Forelimb muscle (tissue), 1 donor: ENCODE measurements at regions not wholly inside any gene's neighbourhood (a gene's known extent, or its start where the extent isn't known, plus 50 kb on each side); places are given as distances from the start of the nearest gene placed in this dataset.

ENCODE experiments used
- DNase-seq: peaks from one replicate; pipeline ENCODE4 v3.0.0-alpha.2; 2013; ENCODE audit warnings: low read depth

DNA sequence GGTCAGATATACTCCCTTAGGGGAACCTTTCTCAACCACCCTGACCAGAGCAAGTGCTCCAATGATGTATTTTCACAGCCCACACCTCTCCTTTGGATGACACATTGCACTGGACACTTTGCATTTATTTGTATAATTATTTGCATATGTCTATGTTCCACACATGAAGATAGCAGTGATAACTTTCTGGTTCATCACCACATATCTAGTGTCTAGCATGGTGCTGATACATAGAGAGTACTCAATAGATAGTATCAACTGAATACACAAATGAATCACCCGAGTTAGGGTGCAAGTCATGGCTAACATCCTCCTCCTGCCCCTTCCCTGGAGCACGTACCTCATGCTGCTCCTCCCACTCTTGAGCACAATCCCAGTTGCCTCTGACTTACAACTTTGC is 617.6 kb downstream of the EBF1 start:
- no peak for DNase-seq

DNA sequence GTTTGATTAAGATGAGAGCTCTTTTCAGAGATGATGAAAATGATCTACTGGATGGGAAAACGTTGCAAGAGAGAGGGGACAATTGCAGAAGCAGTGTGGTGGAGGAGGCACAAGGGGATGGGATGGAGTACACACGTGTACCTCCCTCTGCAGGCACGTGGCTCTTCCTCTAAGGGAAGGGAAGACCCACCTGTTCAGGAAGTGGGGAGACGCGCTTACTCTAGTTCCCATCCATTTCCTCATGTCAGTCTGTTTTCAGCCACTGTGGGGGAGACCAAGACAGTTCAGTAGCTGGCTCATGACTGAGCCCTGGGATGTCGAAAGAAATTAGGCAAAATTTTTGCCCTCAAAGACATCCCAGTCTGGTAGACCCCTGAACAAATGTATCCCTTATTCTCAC is 619.2 kb upstream of the CLINT1 start:
- DNase-seq, result no peak

DNA sequence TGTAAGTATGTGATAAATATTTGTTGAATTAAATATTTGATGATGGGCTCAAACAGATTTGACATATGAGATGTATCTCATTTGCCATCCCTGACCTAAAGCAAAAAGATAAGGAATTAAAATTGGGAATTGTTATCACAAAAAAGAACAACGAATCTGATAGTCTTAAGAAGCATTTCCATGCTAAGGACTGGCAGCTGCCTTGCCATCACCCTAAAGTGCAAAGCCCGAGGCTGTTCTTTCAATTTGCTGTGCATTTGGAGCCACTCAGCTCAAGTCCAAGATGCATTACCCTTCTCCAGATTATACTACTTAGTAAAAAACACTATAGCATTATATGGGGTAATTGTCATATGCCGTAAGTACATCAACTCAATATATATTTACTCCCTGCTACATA is 618.3 kb upstream of the CLINT1 start:
- DNase-seq, result no peak

DNA sequence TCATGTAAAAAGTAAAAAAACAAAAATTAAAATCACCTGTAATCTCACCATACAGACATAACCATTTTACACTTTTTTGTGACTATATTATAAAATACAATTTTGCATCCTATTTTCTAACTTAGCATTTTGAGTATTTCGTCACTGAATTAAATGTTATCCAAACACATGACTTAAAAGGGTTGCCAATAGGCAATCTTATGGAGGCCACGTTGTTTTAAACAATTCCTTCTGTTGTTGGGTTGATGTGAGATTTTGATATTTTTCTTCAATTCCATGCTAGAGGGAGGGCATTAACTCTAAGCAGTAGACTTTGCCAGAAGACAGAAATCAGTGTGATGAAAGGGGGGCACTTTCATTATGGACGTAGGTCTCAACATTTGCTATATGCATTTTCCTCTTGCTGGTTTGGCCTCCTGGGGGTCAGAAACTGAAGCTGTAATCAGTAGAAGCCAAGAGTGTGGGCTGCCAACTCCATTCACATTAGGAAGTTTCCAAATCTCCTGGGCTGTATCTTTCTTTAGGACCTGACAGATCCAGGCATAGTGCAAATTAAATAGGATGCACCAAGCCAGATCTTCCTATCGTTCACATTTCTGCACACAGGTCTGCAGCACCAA is 614.2 kb upstream of the CLINT1 start:
- no peak for DNase-seq

DNA sequence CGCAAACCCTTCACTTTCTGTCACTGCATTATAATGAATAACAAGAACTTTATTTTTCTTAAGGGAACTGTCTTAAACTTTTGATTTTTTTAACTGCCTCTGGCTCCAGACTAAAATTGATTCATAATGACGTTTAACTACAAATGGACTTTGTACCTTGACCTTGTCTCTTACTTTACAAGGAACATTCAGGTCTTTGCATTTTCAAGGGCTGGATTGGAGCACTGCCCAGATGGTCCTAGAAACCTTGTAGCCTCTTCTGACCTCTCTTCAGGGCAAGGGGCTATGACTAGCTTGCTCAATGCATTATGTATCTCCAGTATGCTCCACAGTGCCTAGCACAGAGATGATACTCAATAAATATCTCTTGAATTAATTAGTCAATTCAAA is 612.6 kb upstream of the CLINT1 start:
- DNase-seq, result no peak

DNA sequence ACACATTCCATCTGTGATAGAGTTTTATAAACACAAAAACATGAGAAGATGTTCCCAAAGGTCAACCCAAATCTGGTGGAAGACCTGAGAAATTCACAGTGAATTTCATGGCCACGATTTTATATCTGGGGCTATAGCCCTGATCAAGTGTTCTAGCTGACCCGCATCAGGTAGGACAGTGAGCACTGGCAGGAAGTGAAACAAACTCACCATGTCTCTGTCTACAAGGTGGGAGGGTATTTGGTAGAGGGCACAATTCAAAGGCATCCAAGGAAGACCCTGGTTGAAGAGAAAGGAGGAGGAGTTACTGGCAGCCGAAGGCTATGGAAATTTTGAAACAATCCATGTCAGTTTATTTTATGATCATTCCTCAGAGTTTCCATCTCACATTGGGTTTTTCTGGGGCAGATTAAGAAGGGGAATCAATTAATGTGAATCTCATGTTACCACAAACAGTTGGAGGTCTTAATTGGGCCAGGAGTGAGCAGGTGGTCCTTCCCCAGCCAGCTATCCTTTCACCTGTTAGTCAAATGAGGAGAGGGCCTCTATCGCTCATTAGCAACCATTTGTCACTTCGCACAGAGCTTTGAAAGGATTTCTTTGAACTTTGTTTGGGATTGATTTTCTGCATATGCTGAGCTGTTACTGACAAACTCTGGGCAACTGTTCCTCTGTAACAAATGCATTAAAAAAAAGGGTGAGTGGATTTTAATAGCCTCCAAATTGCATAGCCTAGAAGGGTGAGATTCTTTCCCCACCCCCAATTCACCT is 612.0 kb upstream of the CLINT1 start:
- DNase-seq, result no peak

DNA sequence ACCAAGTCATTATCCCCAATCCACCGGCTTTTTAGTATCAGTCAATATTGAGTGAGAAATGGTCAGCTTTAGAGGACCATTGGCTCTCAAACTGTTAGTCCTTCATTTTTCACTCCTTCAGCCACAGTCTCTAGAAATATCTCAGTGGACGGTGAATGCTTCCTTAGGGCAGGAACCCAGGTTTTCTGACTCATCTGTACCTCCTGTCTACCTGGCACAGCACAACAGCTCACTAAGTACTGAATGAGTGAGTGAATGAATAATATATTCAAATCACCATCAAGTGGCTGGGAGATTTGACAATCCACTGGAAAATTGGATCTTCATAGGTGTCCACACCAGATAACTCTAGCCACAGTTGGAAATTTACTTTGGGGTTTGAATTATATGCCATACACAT is 609.5 kb upstream of the CLINT1 start:
- DNase-seq, result no peak

DNA sequence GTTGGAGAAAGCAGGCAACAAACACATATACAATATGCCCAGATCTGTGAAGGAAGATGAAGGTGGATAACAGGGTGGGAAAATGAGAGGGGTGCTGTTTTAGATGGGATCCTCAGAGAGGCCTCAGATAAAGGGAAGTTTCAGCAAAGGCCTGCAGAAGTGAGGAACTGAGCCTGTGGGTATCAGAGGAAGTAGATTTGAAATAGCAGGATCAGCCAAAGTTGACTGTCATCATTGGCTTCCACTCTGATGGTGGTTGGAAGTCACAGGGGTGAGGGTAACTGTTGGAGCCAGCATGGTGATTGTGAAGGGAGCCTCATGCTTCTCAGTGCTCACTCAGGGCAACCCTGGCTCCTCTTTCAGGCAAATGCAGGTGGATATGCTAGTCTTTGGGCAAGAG is 607.2 kb upstream of the CLINT1 start:
- DNase-seq, result no peak

DNA sequence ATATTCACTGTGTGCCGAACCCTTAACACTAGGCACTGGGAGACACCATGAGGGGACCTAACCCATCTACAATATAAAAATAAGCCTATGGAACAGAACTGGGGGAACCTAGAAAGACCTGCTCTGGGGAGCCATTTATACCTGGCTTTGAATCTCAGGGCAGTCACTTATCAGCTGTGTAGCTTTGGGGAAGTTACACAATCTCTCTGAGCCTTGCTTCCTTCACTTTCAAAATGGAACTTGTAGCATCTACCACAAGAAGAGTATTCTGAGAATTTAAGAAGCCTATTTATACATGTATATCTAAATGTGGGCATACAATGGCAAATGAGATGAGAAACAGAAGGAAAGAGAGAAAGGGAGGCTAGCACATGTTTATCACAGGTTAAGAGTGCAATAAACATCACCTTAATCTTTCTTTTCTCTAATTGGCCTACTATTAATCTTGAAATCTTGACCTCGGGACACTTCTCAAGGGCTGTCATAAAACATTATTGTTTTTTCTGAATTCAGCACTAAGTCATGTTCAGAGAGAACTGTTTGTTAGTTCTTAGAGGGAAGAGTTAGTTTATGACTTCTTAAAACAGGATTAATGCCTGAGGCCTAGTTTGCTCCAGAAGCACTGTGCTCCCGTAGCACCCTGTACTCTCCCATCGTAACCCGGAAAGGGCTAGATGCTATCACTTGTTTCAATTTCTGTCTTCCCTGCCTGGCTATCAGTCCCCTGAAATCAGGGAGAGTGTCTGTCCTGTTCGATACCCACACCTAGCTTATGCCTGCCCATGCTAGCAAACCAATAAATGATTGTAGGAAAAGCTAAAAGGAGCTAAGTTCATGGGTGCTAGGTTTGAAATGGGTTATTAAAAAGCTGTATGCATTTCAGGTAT is 606.4 kb upstream of the CLINT1 start:
- no peak for DNase-seq

DNA sequence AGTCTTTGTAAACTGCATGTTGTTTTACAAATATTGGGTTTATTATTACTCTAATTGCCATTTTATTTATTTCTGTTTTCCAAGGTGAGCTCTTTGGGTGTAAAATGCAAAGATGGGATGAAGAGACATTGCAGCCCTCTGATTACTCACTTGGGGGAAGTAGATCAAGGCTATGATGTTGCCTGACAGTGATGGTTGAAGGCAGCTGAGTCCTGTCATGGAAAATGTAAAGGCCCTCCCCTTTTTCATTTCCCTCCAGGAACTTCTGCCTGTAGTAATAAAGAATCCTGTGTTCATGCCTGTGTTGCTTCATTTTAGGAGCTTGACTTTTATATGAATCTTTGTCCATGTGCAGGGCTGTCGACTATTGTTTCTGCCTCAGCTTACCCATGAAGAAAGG is 605.4 kb upstream of the CLINT1 start:
- DNase-seq, result no peak

DNA sequence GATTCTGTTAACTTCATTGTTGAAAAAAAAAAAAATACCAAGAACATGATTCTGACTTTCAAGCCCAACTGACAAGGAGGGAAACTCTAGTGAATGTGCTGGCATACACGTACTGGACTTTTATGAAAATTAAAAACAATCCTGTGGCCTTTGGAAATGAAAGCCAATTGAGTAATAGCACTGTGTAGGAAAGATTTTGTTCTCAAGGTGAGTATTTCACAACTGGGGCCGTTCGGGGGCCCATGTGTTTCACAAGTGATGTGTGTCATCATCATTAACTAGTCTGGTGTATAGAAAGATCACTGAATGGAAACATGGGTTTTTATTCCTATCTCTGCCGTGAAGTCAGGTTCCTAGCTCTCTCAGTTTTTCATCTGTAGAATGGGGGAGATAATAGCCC is 605.0 kb upstream of the CLINT1 start:
- DNase-seq, result no peak

DNA sequence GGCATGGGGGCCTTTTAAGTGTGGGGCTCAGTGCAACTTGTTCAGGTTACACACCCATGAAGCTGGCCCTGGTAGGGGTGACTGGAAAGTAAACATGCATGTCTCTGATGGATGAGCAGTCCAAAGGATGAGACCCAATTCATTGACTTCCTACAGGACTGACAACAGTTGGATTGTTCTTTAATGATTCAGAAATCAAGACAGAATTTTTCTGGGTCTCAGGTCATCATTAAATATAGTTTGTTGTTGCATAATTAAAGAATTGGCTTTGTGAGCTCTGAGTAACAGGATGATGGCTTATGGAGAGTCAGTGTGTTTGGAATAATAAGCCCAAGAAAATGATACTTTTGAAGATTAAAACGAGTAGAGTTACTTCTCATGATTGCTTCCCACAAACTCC is 604.2 kb upstream of the CLINT1 start:
- DNase-seq, result no peak

DNA sequence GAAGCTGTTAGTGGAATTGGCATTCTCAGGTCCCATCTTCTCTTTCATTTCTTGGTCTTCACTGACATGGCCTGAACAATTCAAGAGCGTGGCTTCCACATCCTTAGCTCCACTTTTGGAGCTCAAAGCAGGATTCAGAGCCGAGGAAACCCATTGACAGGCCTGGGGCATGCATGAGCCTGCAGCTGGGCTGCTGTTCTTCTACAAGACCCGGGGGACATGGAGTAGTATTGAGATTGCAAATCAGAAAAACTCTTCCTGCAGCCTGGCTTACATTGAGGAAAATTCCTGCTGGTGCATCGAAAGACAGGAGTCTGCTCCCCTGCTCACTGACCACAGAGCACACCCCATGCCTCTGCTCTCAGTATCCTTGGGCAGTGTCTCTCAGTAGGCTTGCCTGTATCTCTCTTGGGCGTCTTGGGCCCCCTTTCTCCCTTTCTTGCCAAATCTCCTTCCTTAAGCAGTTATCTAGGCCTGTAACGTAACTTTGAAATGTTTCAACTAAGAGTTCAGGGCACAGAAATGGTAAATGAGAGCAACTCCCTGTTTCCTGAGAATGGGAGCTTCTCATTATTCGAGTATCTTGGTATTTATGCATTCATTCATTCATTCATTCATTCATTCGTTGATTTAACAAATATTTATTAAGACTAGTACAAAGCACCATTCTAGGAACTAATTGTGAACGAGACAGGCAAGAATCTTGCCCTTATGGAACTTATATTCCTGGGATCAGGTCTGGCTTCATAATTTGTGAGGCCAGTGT is 603.6 kb upstream of the CLINT1 start:
- DNase-seq, result no peak

DNA sequence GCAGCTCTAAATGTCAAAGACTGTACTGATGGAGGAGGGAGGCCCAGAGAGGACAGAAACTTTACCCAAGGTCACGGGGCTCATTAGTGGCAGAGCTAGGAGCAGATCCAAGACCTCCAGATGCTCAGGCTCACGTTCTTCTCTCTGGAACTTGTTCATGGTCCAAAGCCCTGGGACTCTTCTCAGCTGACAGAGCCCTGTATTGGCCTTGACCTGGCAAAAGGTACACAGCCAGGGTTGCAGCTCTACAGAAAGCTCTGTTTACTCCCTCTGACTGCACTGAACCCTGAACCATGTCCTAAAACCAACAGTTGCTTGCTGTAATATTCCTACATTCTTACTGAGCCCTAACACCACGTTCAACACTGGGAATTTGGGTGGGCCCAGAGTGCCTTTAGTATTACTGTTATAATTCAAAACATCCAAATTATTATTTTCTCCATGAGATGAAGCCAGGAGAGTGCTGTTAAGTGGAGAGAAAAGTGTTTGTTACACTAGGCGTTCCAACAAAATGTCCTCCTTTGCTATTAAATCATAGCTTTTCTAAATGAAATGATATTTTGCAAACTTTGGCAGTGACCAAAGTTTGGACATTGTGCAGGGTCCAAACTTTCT is 602.4 kb upstream of the CLINT1 start:
- peak; percentile 91 for DNase-seq

DNA sequence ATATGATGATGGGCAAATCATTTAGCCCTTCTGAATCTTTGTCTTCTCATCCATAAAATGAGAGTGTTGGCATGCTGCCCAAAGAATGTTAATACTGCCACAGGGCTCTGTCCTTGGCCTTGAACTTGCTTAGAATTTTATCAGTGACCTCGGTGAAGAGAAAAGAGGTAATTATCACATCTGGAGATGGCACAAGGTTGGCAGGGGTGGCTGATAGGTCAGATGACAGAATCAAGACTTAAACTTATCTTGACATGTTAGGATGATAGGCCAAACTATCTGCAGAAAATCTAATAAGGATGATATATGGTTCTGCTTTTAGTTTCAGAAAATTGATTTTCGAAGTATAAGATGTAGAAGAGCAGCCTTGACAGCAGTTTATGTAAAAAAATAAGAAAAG is 599.1 kb upstream of the CLINT1 start:
- DNase-seq, result no peak

DNA sequence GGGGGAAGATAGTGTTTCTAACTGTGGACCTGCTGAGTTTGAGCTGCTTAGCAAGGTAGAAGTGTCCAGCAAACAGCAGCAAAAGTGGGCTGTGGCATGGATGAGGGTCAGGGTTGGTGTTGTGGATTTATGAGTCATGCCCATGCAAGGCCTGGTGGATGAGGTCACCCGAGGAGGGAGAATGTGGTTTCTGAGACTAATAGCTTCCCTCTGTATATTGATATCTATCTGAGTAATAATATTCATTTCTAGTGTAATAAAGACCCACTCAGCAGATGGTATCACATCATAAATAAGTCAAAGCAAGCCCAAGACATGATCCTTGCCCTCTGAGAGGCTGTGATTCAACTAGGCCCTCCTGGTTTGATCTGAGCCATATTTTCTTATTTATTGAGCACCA is 597.8 kb upstream of the CLINT1 start:
- no peak for DNase-seq

DNA sequence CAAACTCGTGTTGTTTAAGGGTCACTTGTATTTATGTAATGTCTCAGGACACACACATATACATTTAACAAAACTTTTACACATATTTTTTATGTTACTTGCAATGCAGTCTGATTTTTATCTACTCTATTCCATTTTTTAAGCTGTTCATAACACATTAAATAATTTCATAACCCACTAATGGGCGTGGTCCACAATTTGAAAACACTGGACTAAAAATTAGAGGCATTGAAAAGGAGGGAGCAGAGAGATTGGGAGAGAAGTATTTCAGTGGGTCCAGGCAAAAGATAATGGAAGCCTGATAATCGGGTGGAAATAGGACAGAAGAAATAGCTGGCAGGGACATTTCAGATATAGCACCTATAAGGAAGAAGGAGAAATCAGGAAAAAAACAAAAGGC is 597.3 kb upstream of the CLINT1 start:
- no peak for DNase-seq

DNA sequence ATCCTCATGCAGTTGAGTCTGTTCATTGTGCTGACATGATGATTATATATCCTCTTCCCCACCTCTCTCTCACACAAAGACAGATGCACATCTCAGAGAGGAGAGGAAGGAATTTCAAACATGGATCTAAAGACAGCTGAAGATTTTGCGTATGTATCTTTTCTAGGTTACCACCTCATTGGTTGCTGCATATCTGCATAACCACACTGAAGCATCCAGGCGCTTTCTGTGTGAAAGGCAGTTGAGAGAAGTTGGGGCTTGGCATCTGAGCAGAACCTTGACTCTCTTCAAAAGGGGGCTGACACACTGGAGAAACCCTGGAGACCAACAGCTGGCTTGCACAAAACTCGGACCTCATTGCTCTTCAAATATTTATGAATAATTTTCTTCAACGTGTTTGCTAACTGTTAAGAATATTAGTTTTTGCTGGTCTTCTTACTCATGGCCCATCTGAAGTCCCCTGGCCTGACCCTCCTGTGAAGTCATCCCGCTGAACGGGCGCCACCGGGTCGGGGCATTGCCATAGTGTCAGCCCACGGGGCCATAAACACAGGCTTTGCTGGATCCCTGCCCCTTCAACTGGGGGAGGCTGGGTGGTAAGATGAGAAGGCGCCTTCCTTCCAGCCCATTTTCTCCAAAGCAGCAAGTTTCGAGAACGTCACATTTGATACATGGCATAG is 593.2 kb upstream of the CLINT1 start:
- no peak for DNase-seq

DNA sequence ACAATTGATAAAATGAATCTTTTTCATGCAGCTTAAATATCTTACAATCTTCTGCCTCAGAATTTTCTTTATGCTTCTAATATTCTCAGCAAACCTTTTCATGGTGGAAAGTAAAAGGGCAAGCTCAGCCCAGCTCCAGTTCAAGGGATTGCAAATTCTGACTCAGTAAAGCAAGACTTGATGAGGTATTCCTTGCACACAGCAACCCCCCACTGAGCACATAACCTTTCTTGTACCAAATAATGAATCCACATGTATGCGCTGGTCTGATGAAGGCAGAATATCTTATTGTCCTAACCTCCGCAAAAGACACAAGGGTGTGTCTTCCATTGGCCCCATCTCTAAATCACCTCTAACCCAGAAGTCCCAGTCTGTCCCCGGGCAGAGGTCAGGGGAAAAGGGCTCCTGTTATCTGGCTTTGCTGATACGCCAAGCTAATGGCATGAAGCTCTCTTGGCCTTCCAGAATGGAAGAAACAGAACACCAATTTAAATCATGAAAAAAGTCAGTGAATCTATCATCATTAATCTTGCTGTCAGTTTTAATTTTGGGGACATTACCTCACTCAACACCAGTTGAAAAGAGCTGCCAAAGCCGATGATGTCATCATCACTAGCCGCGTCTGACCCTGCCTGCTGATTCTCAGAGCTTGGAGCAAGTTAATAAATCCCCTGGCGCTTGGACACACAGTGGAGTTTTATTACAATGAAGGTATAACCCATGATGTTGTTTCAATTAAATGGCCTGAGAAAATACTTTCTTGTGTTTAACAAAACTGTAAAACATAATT is 592.5 kb upstream of the CLINT1 start:
- no peak for DNase-seq

DNA sequence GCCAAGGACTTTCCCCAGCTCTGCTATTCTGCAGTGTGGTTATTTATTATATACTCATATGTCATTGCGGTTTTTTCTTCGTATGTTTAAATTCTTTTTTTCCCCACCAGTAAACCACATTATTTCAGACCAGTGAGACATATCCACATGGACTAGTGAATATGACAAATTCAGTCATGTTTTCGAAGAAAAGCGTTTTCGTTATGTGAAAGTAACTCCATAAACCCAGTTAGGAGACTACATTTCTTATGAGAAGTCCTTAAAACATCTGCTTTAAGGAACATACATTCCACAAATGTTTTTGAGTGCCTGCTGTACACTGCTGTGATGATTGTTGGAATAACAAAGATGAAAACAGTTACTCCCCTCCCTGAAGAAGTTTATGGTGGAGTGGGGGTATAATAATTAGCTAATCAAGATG is 591.8 kb upstream of the CLINT1 start:
- DNase-seq, result no peak
